GM12873 (cell line): ENCODE measurements at regions not wholly inside any gene's neighbourhood (a gene's known extent, or its start where the extent isn't known, plus 50 kb on each side); places are given as distances from the start of the nearest gene placed in this dataset.

Experiments used
- CTCF ChIP-seq: IDR thresholded peaks from 2 replicates; pipeline ENCODE4 v1.5.1; 2012; ENCODE audit warnings: low read depth, mild to moderate bottlenecking, moderate library complexity, low read length, control low read depth; ENCODE audit not compliant: insufficient read depth; ENCODE audit errors: missing control alignments

DNA sequence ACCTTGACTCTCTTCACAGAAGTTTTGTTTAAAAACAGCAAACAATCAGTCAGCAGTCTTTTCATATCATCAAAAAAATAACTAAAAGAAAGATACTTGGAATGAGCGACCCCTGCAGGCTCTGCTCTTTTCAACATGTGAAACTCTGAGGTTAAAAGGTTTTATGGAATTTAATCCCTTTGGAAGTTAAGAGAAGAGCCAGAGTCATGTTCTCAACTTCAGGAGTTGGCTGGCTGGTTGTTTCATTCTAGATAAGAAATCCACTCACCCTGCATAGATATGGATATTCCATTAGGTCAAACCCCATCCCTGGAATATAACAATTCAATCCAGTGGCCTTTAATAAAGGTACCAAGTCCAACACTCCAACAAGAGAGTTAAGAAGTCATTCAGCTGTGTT, 115.6 kb upstream of the RMDN2 start:
- peak; percentile 16 for TF ChIP-seq CTCF

- TF ChIP-seq CTCF: no peak
These were observed 115.0 kb upstream of the RMDN2 start for GRCh38 chr2:37809931-37810570.

DNA sequence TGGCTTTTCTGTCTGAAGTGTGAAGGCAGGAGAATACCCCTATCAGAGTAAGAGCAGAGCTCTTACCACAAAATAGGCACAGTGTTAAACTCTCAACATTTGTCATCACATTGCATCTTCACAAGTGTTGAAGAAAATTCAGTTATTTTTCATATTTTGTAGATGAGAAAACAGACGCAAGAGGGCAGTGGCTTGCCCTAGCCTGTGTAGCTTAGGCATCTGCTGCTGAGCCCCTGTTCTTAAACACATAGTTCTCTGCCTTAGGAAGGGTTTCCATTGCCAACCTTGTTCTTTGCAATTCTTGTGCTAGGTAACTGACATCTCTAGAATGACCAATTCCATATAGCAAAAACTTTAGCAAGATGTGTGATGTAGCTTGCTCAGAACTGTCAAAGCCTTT, 112.7 kb upstream of the RMDN2 start:
- TF ChIP-seq CTCF: no peak

GRCh38 chr2:37812941-37813730, 112.0 kb upstream of the RMDN2 start:
- TF ChIP-seq CTCF: no peak

DNA sequence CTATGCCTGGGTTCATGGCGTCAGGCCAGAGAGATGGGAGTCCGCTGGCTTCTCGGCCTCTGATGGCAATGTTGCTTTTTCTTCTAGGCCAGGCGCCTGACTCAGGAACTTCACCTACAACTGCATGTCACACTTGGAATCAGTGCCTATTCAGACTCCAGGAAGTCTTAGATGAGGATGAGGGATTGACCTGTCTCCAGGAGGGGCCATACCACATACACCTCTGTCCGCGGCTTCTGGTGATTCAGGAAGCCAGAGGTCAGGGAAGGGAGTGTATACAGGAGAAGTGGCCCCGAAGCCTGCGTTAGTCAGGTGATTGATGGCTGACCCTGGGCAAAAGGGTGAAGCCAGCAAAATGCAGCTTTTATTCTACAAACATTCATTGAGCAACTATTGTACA, 109.1 kb upstream of the RMDN2 start:
- TF ChIP-seq CTCF: no peak

DNA sequence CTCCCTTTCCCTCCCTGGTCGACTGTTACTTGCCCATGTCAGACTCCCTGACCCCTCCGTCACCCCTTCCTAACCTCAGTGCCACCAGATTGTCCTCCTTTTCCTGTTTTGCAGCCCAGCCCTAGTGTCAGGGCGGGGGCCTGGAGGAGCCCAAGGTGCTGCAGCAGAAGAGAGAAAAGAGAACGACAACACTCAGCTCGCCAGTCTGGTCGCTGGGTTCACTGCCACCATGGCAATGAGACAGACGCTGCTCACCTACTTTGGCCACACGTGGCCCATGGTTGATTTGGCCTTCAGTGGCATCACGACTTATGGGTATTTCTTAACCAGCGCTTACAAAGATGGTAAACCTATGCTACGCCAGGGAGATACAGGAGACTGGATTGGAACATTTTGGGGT, 108.4 kb upstream of the RMDN2 start:
- no peak for TF ChIP-seq CTCF

- no peak for TF ChIP-seq CTCF
These were observed 105.9 kb upstream of the RMDN2 start for GRCh38 chr2:37819186-37819585.
